ENCODE measurements at regions not wholly inside any gene's neighbourhood (a gene's known extent, or its start where the extent isn't known, plus 50 kb on each side); places are given as distances from the start of the nearest gene placed in this dataset.

- Histone ChIP-seq H3K27ac (ENCODE audit: low read length) (no peak overlapping the region), H3K27me3 (ENCODE audit: low read length) (0 out of 2 replicates have a peak, but pooled peaks cover 3% of the 10 kb centered on the region), H2AFZ (ENCODE audit: low read length) (no peak overlapping the region), H3F3A (ENCODE audit: low read length, unreplicated experiment) (no peaks in the 10 kb centered on the region), H3K36me3 (ENCODE audit: low read depth, low read length) (no peaks in the 10 kb centered on the region), H3K9me3 (ENCODE audit: low read length) (no peaks in the 10 kb centered on the region), H3K79me2 (ENCODE audit: low read length) (no peaks in the 10 kb centered on the region), H3K9ac (ENCODE audit: low read length) (no peak overlapping the region), H4K20me1 (ENCODE audit: low read length) (no peaks in the 10 kb centered on the region), H3K4me1 (ENCODE audit: insufficient read depth, low read length) (no peaks in the 10 kb centered on the region), H3K4me3 (ENCODE audit: low read length) (no peak overlapping the region), H3K4me2 (ENCODE audit: low read length) (no peak overlapping the region), H3K9me2 (replicated peaks; ENCODE audit: low read length) (no peaks in the 10 kb centered on the region)
- ATAC-seq (peak; percentile 43; the same call in 1 of the 2 replicates), DNase-seq (peak; percentile 56)
- no TSS peak for BruUV-seq (replicated peaks)
- CTCF ChIA-PET: interaction anchor here (0.8 kb wide), 1 partner anchor 188 kb away, joined by 4 read pairs; no protein-coding TSS in a partner anchor
- intact Hi-C loops (cut with micrococcal nuclease): no loop called here
- POLR2A ChIA-PET (ENCODE audit: unreplicated experiment): no interaction called here
- peak; percentile 56 for TF ChIP-seq CTCF (conservative IDR thresholded peaks at IDR 0.05; ENCODE audit: low read depth, low read length)
- TF ChIP-seq EZH2phosphoT487 (IDR thresholded peaks at IDR 0.05; ENCODE audit: borderline replicate concordance, low read length): no peak
- no peak for TF ChIP-seq EZH2 (IDR thresholded peaks at IDR 0.05; ENCODE audit: low read length, unreplicated experiment)
Observed at GRCh38 chr11:90434858-90435257, 212.0 kb upstream of the CHORDC1 start.

GRCh38 chr11:90428836-90429235 is 206.0 kb upstream of the CHORDC1 start:
- no peak overlapping the region for H3K4me2 ChIP-seq (ENCODE audit: low read length)
- intact Hi-C loops (cut with micrococcal nuclease): no loop called here
- no peak for ATAC-seq
- POLR2A ChIA-PET (ENCODE audit: unreplicated experiment): no interaction called here
- no peaks in the 10 kb centered on the region for H3K9me3 ChIP-seq (ENCODE audit: low read length)
- no peaks in the 10 kb centered on the region for H3K36me3 ChIP-seq (ENCODE audit: low read depth, low read length)
- H3K27me3 ChIP-seq (ENCODE audit: low read length): peaks cover 10% of the 10 kb centered on the region; the same call in 1 of the 2 replicates
- H3K9ac ChIP-seq (ENCODE audit: low read length): no peak overlapping the region
- TF ChIP-seq EZH2phosphoT487 (IDR thresholded peaks at IDR 0.05; ENCODE audit: borderline replicate concordance, low read length) (no peak), CTCF (conservative IDR thresholded peaks at IDR 0.05; ENCODE audit: low read depth, low read length) (no peak), EZH2 (IDR thresholded peaks at IDR 0.05; ENCODE audit: low read length, unreplicated experiment) (no peak)
- H3K79me2 ChIP-seq (ENCODE audit: low read length): no peaks in the 10 kb centered on the region
- no peaks in the 10 kb centered on the region for H3F3A ChIP-seq (ENCODE audit: low read length, unreplicated experiment)
- H3K4me1 ChIP-seq (ENCODE audit: insufficient read depth, low read length): no peaks in the 10 kb centered on the region
- H3K27ac ChIP-seq (ENCODE audit: low read length): no peak overlapping the region
- no peaks in the 10 kb centered on the region for H3K9me2 ChIP-seq (replicated peaks; ENCODE audit: low read length)
- CTCF ChIA-PET: no interaction called here
- no peak overlapping the region for H3K4me3 ChIP-seq (ENCODE audit: low read length)
- BruUV-seq (replicated peaks): no TSS peak
- no peak for DNase-seq
- H4K20me1 ChIP-seq (ENCODE audit: low read length): no peaks in the 10 kb centered on the region
- no peak overlapping the region for H2AFZ ChIP-seq (ENCODE audit: low read length)

- TF ChIP-seq EZH2phosphoT487 (IDR thresholded peaks at IDR 0.05; ENCODE audit: borderline replicate concordance, low read length) (no peak), EZH2 (IDR thresholded peaks at IDR 0.05; ENCODE audit: low read length, unreplicated experiment) (no peak), CTCF (conservative IDR thresholded peaks at IDR 0.05; ENCODE audit: low read depth, low read length) (no peak)
- no peak for ATAC-seq
- no peak overlapping the region for H3K4me2 ChIP-seq (ENCODE audit: low read length)
- H4K20me1 ChIP-seq (ENCODE audit: low read length): no peaks in the 10 kb centered on the region
- ChIA-PET CTCF (no interaction called here), POLR2A (ENCODE audit: unreplicated experiment) (no interaction called here)
- H3K27ac ChIP-seq (ENCODE audit: low read length): no peak overlapping the region
- no peaks in the 10 kb centered on the region for H3F3A ChIP-seq (ENCODE audit: low read length, unreplicated experiment)
- BruUV-seq (replicated peaks): no TSS peak
- no peaks in the 10 kb centered on the region for H3K9me2 ChIP-seq (replicated peaks; ENCODE audit: low read length)
- H3K9me3 ChIP-seq (ENCODE audit: low read length): no peaks in the 10 kb centered on the region
- DNase-seq: no peak
- no peak overlapping the region for H2AFZ ChIP-seq (ENCODE audit: low read length)
- H3K9ac ChIP-seq (ENCODE audit: low read length): no peak overlapping the region
- H3K4me3 ChIP-seq (ENCODE audit: low read length): no peak overlapping the region
- H3K36me3 ChIP-seq (ENCODE audit: low read depth, low read length): no peaks in the 10 kb centered on the region
- no peaks in the 10 kb centered on the region for H3K79me2 ChIP-seq (ENCODE audit: low read length)
- intact Hi-C loops (cut with micrococcal nuclease): no loop called here
- no peaks in the 10 kb centered on the region for H3K4me1 ChIP-seq (ENCODE audit: insufficient read depth, low read length)
- peaks cover 10% of the 10 kb centered on the region; the same call in 1 of the 2 replicates for H3K27me3 ChIP-seq (ENCODE audit: low read length)
Observed at GRCh38 chr11:90426442-90426841, 203.6 kb upstream of the CHORDC1 start.
